ENCODE measurements at regions not wholly inside any gene's neighbourhood (a gene's known extent, or its start where the extent isn't known, plus 50 kb on each side); places are given as distances from the start of the nearest gene placed in this dataset.

- TF ChIP-seq RAD21 (IDR thresholded peaks at IDR 0.05; ENCODE audit: low read length) (no peak), POLR2A (IDR thresholded peaks at IDR 0.05; ENCODE audit: low read depth, low read length) (no peak), CTCF (conservative IDR thresholded peaks at IDR 0.05; ENCODE audit: low read depth, low read length) (no peak), RCOR1 (IDR thresholded peaks at IDR 0.05; ENCODE audit: insufficient replicate concordance, low read length) (no peak), CEBPB (IDR thresholded peaks at IDR 0.05; ENCODE audit: low read depth, low read length) (no peak), ELK1 (IDR thresholded peaks at IDR 0.05; ENCODE audit: borderline replicate concordance, low read depth, low read length) (no peak), SMC3 (IDR thresholded peaks at IDR 0.05; ENCODE audit: low read depth, low read length) (no peak)
Measured at GRCh38 chr3:13161771-13162535, 88.7 kb upstream of the IQSEC1 start.
